ENCODE measurements at regions not wholly inside any gene's neighbourhood (a gene's known extent, or its start where the extent isn't known, plus 50 kb on each side); places are given as distances from the start of the nearest gene placed in this dataset.

DNA sequence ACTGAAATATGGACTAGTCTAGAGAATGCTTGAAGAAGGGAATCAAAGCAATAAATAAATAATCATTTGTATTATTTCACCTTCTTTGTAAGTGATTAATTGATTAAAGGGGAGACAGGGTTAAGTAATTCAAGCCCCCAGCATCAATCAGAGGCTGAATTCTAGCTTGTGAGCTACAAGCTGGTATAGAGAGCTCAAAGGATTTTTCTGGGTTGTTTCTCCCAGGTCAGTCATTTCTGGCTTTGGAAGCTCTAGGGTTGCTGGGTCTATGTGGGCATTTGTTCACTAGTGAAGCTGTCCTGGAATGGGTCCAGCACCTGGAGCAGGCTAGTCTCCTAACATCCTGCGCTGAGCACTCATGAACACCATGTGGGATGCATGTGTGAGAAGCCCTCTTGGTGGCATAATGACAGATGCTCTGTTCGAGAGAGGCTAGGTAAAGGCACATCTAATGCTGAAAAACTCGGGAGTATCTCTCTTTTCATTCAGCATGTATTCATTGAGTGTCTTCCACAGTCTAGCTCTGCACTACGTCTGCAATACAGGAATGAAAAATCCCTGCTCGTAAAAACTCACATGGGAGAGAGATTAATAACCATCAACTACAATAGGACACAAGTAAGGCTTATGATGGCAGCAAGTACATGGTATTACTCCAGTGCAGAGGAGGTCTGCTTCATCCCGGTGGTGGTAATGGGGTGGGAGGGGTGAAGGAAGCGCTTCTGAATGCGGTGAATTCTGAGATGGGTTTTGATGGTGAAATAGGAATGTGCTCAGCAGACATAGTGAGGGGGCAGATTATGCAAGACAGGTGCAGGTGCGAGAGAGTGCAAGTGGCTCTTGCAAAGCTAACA lies 68.0 kb upstream of the NRP1 start:
- Mint-ChIP-seq H3K4me3 (ENCODE audit: unreplicated experiment) (no peak overlapping the region), H3K9me3 (ENCODE audit: unreplicated experiment) (peaks cover 4% of the 10 kb centered on the region), H3K36me3 (ENCODE audit: unreplicated experiment) (no peaks in the 10 kb centered on the region), H3K27me3 (ENCODE audit: unreplicated experiment) (peaks cover 21% of the 10 kb centered on the region), H3K27ac (ENCODE audit: unreplicated experiment) (no peak overlapping the region), H3K4me1 (ENCODE audit: unreplicated experiment) (no peaks in the 10 kb centered on the region)
- DNase-seq (ENCODE audit: extremely low spot score, unreplicated experiment) = no peak
- no peak for TF ChIP-seq CTCF (IDR thresholded peaks at IDR 0.05)

- DNase-seq (ENCODE audit: extremely low spot score, unreplicated experiment) = no peak
- no peak overlapping the region for H3K4me3 Mint-ChIP-seq (ENCODE audit: unreplicated experiment)
- TF ChIP-seq CTCF (IDR thresholded peaks at IDR 0.05) = no peak
- no peaks in the 10 kb centered on the region for H3K36me3 Mint-ChIP-seq (ENCODE audit: unreplicated experiment)
- H3K4me1 Mint-ChIP-seq (ENCODE audit: unreplicated experiment) = no peaks in the 10 kb centered on the region
- H3K27ac Mint-ChIP-seq (ENCODE audit: unreplicated experiment) = no peak overlapping the region
- H3K27me3 Mint-ChIP-seq (ENCODE audit: unreplicated experiment) = peaks cover 15% of the 10 kb centered on the region
- peaks cover 11% of the 10 kb centered on the region for H3K9me3 Mint-ChIP-seq (ENCODE audit: unreplicated experiment)
Observed at GRCh38 chr10:33401300-33401699, 66.8 kb upstream of the NRP1 start.

- Mint-ChIP-seq H3K4me1 (ENCODE audit: unreplicated experiment) (no peaks in the 10 kb centered on the region), H3K27me3 (ENCODE audit: unreplicated experiment) (no peaks in the 10 kb centered on the region), H3K36me3 (ENCODE audit: unreplicated experiment) (no peaks in the 10 kb centered on the region), H3K9me3 (ENCODE audit: unreplicated experiment) (peaks cover 11% of the 10 kb centered on the region), H3K4me3 (ENCODE audit: unreplicated experiment) (no peak overlapping the region), H3K27ac (ENCODE audit: unreplicated experiment) (no peak overlapping the region)
- no peak for TF ChIP-seq CTCF (IDR thresholded peaks at IDR 0.05)
- DNase-seq (ENCODE audit: extremely low spot score, unreplicated experiment) = no peak
Observed at GRCh38 chr10:33398796-33399195, 64.3 kb upstream of the NRP1 start.

GRCh38 chr10:33396938-33397337 lies 62.5 kb upstream of the NRP1 start:
- no peaks in the 10 kb centered on the region for H3K27me3 Mint-ChIP-seq (ENCODE audit: unreplicated experiment)
- H3K4me3 Mint-ChIP-seq (ENCODE audit: unreplicated experiment) = no peak overlapping the region
- H3K27ac Mint-ChIP-seq (ENCODE audit: unreplicated experiment) = no peak overlapping the region
- no peaks in the 10 kb centered on the region for H3K4me1 Mint-ChIP-seq (ENCODE audit: unreplicated experiment)
- TF ChIP-seq CTCF (IDR thresholded peaks at IDR 0.05) = no peak
- no peak for DNase-seq (ENCODE audit: extremely low spot score, unreplicated experiment)
- no peaks in the 10 kb centered on the region for H3K36me3 Mint-ChIP-seq (ENCODE audit: unreplicated experiment)
- H3K9me3 Mint-ChIP-seq (ENCODE audit: unreplicated experiment) = peaks cover 11% of the 10 kb centered on the region

- Mint-ChIP-seq H3K27me3 (ENCODE audit: unreplicated experiment) (peaks cover 3% of the 10 kb centered on the region), H3K36me3 (ENCODE audit: unreplicated experiment) (no peaks in the 10 kb centered on the region), H3K4me1 (ENCODE audit: unreplicated experiment) (no peaks in the 10 kb centered on the region), H3K4me3 (ENCODE audit: unreplicated experiment) (no peak overlapping the region), H3K27ac (ENCODE audit: unreplicated experiment) (no peak overlapping the region), H3K9me3 (ENCODE audit: unreplicated experiment) (peaks cover 11% of the 10 kb centered on the region)
- DNase-seq (ENCODE audit: extremely low spot score, unreplicated experiment) = no peak
- no peak for TF ChIP-seq CTCF (IDR thresholded peaks at IDR 0.05)
Observed at GRCh38 chr10:33396279-33396678, 61.8 kb upstream of the NRP1 start.

Measured in osteocyte (in vitro differentiated cells).